GM23248 (cell line): ENCODE measurements at regions not wholly inside any gene's neighbourhood (a gene's known extent, or its start where the extent isn't known, plus 50 kb on each side); places are given as distances from the start of the nearest gene placed in this dataset.

ENCODE experiments used
- EZH2 ChIP-seq: fragments of 200-600 bp; sonication (generic); IDR thresholded peaks from 2 replicates; pipeline ENCODE4 v1.6.1; 2018; ENCODE audit warnings: antibody characterized with exemption, mild to moderate bottlenecking; ENCODE audit not compliant: insufficient read depth, poor library complexity, severe bottlenecking
- EZH2phosphoT487 ChIP-seq: fragments of 200-600 bp; sonication (generic); IDR thresholded peaks from 2 replicates; pipeline ENCODE4 v1.6.1; 2018; ENCODE audit warnings: antibody characterized with exemption, moderate library complexity, mild to moderate bottlenecking, low read depth; ENCODE audit not compliant: insufficient read depth

GRCh38 chr7:17677408-17677807 lies 262.9 kb downstream of the SNX13 start:
- TF ChIP-seq EZH2, result no peak
- TF ChIP-seq EZH2phosphoT487, result no peak
